Neural cell (in vitro differentiated cells): ENCODE measurements at regions not wholly inside any gene's neighbourhood (a gene's known extent, or its start where the extent isn't known, plus 50 kb on each side); places are given as distances from the start of the nearest gene placed in this dataset.

Experiments used
- H2AFZ ChIP-seq: fragments of 200-600, 300-800 bp; sonication (generic), shearing (Covaris generic); 2 replicates; pipeline ENCODE4 v1.6.0; 2014; ENCODE audit warnings: low read depth, mild to moderate bottlenecking, antibody characterized with exemption, low read length, moderate library complexity
- H3F3A ChIP-seq: fragments of 200-600 bp; shearing (Covaris generic); 2 replicates; pipeline ENCODE4 v1.6.1; 2016; ENCODE audit warnings: mild to moderate bottlenecking, moderate library complexity, mixed read lengths, antibody characterized with exemption, low read length; ENCODE audit not compliant: insufficient read depth, poor library complexity, severe bottlenecking
- H3K27ac ChIP-seq: fragments of 200-600, 300-800 bp; sonication (generic), shearing (Covaris generic); 2 replicates; pipeline ENCODE4 v1.5.1; 2014; ENCODE audit warnings: mild to moderate bottlenecking, low read length, moderate library complexity
- H3K27me3 ChIP-seq: fragments of 300-800, 200-600 bp; sonication (generic), shearing (Covaris generic); 2 replicates; pipeline ENCODE4 v1.6.0; 2014; ENCODE audit warnings: mild to moderate bottlenecking, low read depth, low read length, moderate library complexity; ENCODE audit not compliant: insufficient read depth
- H3K36me3 ChIP-seq: fragments of 300-800, 200-600 bp; sonication (generic), shearing (Covaris generic); 2 replicates; pipeline ENCODE4 v1.5.1; 2014; ENCODE audit warnings: mild to moderate bottlenecking, antibody characterized with exemption, low read length, moderate library complexity; ENCODE audit not compliant: insufficient read depth
- H3K4me2 ChIP-seq: fragments of 300-800, 200-600 bp; sonication (generic), shearing (Covaris generic); 2 replicates; pipeline ENCODE4 v1.6.0; 2014; ENCODE audit warnings: mild to moderate bottlenecking, low read length
- H3K4me3 ChIP-seq: fragments of 300-800, 200-600 bp; sonication (generic), shearing (Covaris generic); 2 replicates; pipeline ENCODE4 v1.5.1; 2014; ENCODE audit warnings: mild to moderate bottlenecking, low read length, moderate library complexity
- H3K79me2 ChIP-seq: fragments of 200-600 bp; shearing (Covaris generic); replicated peaks from 2 replicates; pipeline ENCODE4 v1.6.0; 2014; ENCODE audit warnings: mild to moderate bottlenecking, low read length, moderate library complexity; ENCODE audit not compliant: insufficient read depth
- H3K9ac ChIP-seq: fragments of 300-800, 200-600 bp; sonication (generic), shearing (Covaris generic); 2 replicates; pipeline ENCODE4 v1.6.1; 2016; ENCODE audit warnings: mild to moderate bottlenecking, low read length, mixed read lengths
- H3K9me2 ChIP-seq: fragments of 200-600 bp; shearing (Covaris generic); 2 replicates; pipeline ENCODE4 v1.6.1; 2016; ENCODE audit warnings: mild to moderate bottlenecking, low read length, mixed read lengths; ENCODE audit not compliant: insufficient read depth
- H3K9me3 ChIP-seq: fragments of 200-600, 300-800 bp; sonication (generic), shearing (Covaris generic); 2 replicates; pipeline ENCODE4 v1.6.1; 2016; ENCODE audit warnings: mild to moderate bottlenecking, mixed run types, low read length, moderate library complexity, mixed read lengths
- H4K20me1 ChIP-seq: fragments of 200-600 bp; shearing (Covaris generic); 2 replicates; pipeline ENCODE4 v1.6.1; 2016; ENCODE audit warnings: mild to moderate bottlenecking, mixed run types; ENCODE audit not compliant: insufficient read depth
- CTCF ChIP-seq: fragments of 450-650 bp; IDR thresholded peaks from 2 replicates; pipeline ENCODE4 v1.5.1; 2014; ENCODE audit warnings: antibody characterized with exemption, mild to moderate bottlenecking, moderate library complexity; ENCODE audit not compliant: poor library complexity, severe bottlenecking
- EP300 ChIP-seq: fragments of 450-650 bp; conservative IDR thresholded peaks from 2 replicates; pipeline ENCODE4 v1.6.1; 2014; ENCODE audit warnings: antibody characterized with exemption, mild to moderate bottlenecking, moderate library complexity; ENCODE audit not compliant: poor library complexity, severe bottlenecking
- EZH2 ChIP-seq: fragments of 200-600, 300-800 bp; shearing (Covaris generic), sonication (generic); IDR thresholded peaks from 2 replicates; pipeline ENCODE4 v1.6.1; 2014; ENCODE audit warnings: antibody characterized with exemption, low read length, borderline replicate concordance, mild to moderate bottlenecking; ENCODE audit not compliant: insufficient read depth, poor library complexity, severe bottlenecking
- MXI1 ChIP-seq: fragments of 450-650 bp; conservative IDR thresholded peaks from 2 replicates; pipeline ENCODE4 v1.6.1; 2014; ENCODE audit warnings: antibody characterized with exemption, mild to moderate bottlenecking; ENCODE audit not compliant: poor library complexity, severe bottlenecking
- POLR2AphosphoS5 ChIP-seq: IDR thresholded peaks from 2 replicates; pipeline ENCODE4 v1.6.1; 2012
- RAD21 ChIP-seq: fragments of 450-650 bp; conservative IDR thresholded peaks from 2 replicates; pipeline ENCODE4 v1.6.1; 2014; ENCODE audit warnings: antibody characterized with exemption, mild to moderate bottlenecking, moderate library complexity
- REST ChIP-seq: IDR thresholded peaks from 2 replicates; pipeline ENCODE4 v1.6.1; 2012; ENCODE audit warnings: borderline replicate concordance
- SMC3 ChIP-seq: fragments of 450-650 bp; conservative IDR thresholded peaks from 2 replicates; pipeline ENCODE4 v1.6.1; 2014; ENCODE audit warnings: antibody characterized with exemption, mild to moderate bottlenecking, moderate library complexity; ENCODE audit not compliant: poor library complexity
- TAF1 ChIP-seq: IDR thresholded peaks from 2 replicates; pipeline ENCODE4 v1.6.1; 2012; ENCODE audit warnings: low read depth

GRCh38 chrX:53859890-53860289, 173.4 kb upstream of the HUWE1 start:
- Histone ChIP-seq H3K9ac (no peak overlapping the region), H3K27ac (no peak overlapping the region), H3F3A (no peaks in the 10 kb centered on the region), H3K36me3 (no peaks in the 10 kb centered on the region), H3K27me3 (no peaks in the 10 kb centered on the region), H3K79me2 (no peaks in the 10 kb centered on the region), H3K4me3 (no peak overlapping the region), H4K20me1 (no peaks in the 10 kb centered on the region), H3K9me3 (no peaks in the 10 kb centered on the region), H3K4me2 (no peak overlapping the region), H2AFZ (no peak overlapping the region), H3K9me2 (no peaks in the 10 kb centered on the region)
- TF ChIP-seq TAF1 (no peak), EP300 (no peak), RAD21 (no peak), POLR2AphosphoS5 (no peak), MXI1 (no peak), SMC3 (no peak), CTCF (no peak), EZH2 (no peak), REST (no peak)

- Histone ChIP-seq H3K36me3 (no peaks in the 10 kb centered on the region), H2AFZ (no peak overlapping the region), H3K27me3 (no peaks in the 10 kb centered on the region), H3K9me2 (no peaks in the 10 kb centered on the region), H3K4me2 (no peak overlapping the region), H3K9ac (no peak overlapping the region), H3K9me3 (no peaks in the 10 kb centered on the region), H3K79me2 (no peaks in the 10 kb centered on the region), H4K20me1 (no peaks in the 10 kb centered on the region), H3F3A (no peaks in the 10 kb centered on the region), H3K4me3 (no peak overlapping the region), H3K27ac (no peak overlapping the region)
- TF ChIP-seq CTCF (peak; percentile 60), REST (no peak), EP300 (no peak), SMC3 (peak; percentile 72), RAD21 (peak; percentile 70)
Observed at GRCh38 chrX:53831662-53832635, 145.4 kb upstream of the HUWE1 start.
